ENCODE measurements at regions not wholly inside any gene's neighbourhood (a gene's known extent, or its start where the extent isn't known, plus 50 kb on each side); places are given as distances from the start of the nearest gene placed in this dataset.

GRCh38 chr12:27388650-27389049 lies 56.0 kb downstream of the BMAL2 start:
- no peak for TF ChIP-seq POLR2A (IDR thresholded peaks at IDR 0.05)
- TF ChIP-seq, protein P1, sequence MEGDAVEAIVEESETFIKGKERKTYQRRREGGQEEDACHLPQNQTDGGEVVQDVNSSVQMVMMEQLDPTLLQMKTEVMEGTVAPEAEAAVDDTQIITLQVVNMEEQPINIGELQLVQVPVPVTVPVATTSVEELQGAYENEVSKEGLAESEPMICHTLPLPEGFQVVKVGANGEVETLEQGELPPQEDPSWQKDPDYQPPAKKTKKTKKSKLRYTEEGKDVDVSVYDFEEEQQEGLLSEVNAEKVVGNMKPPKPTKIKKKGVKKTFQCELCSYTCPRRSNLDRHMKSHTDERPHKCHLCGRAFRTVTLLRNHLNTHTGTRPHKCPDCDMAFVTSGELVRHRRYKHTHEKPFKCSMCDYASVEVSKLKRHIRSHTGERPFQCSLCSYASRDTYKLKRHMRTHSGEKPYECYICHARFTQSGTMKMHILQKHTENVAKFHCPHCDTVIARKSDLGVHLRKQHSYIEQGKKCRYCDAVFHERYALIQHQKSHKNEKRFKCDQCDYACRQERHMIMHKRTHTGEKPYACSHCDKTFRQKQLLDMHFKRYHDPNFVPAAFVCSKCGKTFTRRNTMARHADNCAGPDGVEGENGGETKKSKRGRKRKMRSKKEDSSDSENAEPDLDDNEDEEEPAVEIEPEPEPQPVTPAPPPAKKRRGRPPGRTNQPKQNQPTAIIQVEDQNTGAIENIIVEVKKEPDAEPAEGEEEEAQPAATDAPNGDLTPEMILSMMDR (IDR thresholded peaks at IDR 0.05 in 4 of 5, conservative IDR thresholded peaks at IDR 0.05 in 1 of 5), result no peak
